IPS-18a (cell line): ENCODE measurements at regions not wholly inside any gene's neighbourhood (a gene's known extent, or its start where the extent isn't known, plus 50 kb on each side); places are given as distances from the start of the nearest gene placed in this dataset.
"Not testable (repeated sequence)": the region's sequence is repeated elsewhere in the genome, so short reads cannot be mapped to it uniquely, and the experiment has no call there.

Experiments used
- H3K27ac ChIP-seq: one replicate; pipeline ENCODE4 v1.5.1; 2013; ENCODE audit warnings: low read length
- H3K27me3 ChIP-seq: one replicate; pipeline ENCODE4 v1.6.1; 2013; ENCODE audit warnings: mild to moderate bottlenecking, low read length; ENCODE audit not compliant: control insufficient read depth, insufficient read depth
- H3K36me3 ChIP-seq: one replicate; pipeline ENCODE4 v1.6.1; 2013; ENCODE audit warnings: low read depth, low read length; ENCODE audit not compliant: control insufficient read depth
- H3K4me1 ChIP-seq: one replicate; pipeline ENCODE4 v1.6.1; 2013; ENCODE audit warnings: low read depth, low read length; ENCODE audit not compliant: control insufficient read depth
- H3K4me3 ChIP-seq: one replicate; pipeline ENCODE4 v1.5.1; 2013; ENCODE audit warnings: low read length
- H3K9ac ChIP-seq: one replicate; pipeline ENCODE4 v1.6.1; 2013; ENCODE audit warnings: mild to moderate bottlenecking, low read length, moderate library complexity
- H3K9me3 ChIP-seq: one replicate; pipeline ENCODE4 v1.6.1; 2013; ENCODE audit warnings: low read depth, low read length; ENCODE audit not compliant: control insufficient read depth

- no peaks in the 10 kb centered on the region for H3K9me3 ChIP-seq
- no peaks in the 10 kb centered on the region for H3K36me3 ChIP-seq
- no peak overlapping the region for H3K27ac ChIP-seq
- H3K4me3 ChIP-seq = no peak overlapping the region
- no peak overlapping the region for H3K9ac ChIP-seq
- peaks cover 14% of the 10 kb centered on the region for H3K27me3 ChIP-seq
- H3K4me1 ChIP-seq = no peaks in the 10 kb centered on the region
Observed at GRCh38 chr3:177351757-177352158, 154.5 kb upstream of the TBL1XR1 start.

GRCh38 chr3:177352424-177352823 is 155.1 kb upstream of the TBL1XR1 start:
- no peak overlapping the region for H3K27ac ChIP-seq
- H3K27me3 ChIP-seq = peaks cover 7% of the 10 kb centered on the region
- H3K9me3 ChIP-seq = no peaks in the 10 kb centered on the region
- H3K4me1 ChIP-seq = peaks cover 4% of the 10 kb centered on the region
- no peaks in the 10 kb centered on the region for H3K36me3 ChIP-seq
- no peak overlapping the region for H3K4me3 ChIP-seq
- H3K9ac ChIP-seq = no peak overlapping the region

GRCh38 chr3:177353140-177353539 is 155.9 kb upstream of the TBL1XR1 start:
- Histone ChIP-seq H3K9me3 (no peaks in the 10 kb centered on the region), H3K4me3 (no peak overlapping the region), H3K27me3 (peaks cover under 1% of the 10 kb centered on the region), H3K9ac (no peak overlapping the region), H3K4me1 (peaks cover 11% of the 10 kb centered on the region), H3K27ac (no peak overlapping the region), H3K36me3 (no peaks in the 10 kb centered on the region)

GRCh38 chr3:177353879-177354278 is 156.6 kb upstream of the TBL1XR1 start:
- H3K4me3 ChIP-seq, H3K27ac ChIP-seq, H3K9me3 ChIP-seq, H3K36me3 ChIP-seq, H3K9ac ChIP-seq, H3K27me3 ChIP-seq: not testable (repeated sequence)
- H3K4me1 ChIP-seq = peaks cover 18% of the 10 kb centered on the region

GRCh38 chr3:177354466-177354865 is 157.2 kb upstream of the TBL1XR1 start:
- Histone ChIP-seq H3K27me3 (no peaks in the 10 kb centered on the region), H3K36me3 (no peaks in the 10 kb centered on the region), H3K4me3 (no peak overlapping the region), H3K9me3 (no peaks in the 10 kb centered on the region), H3K9ac (no peak overlapping the region), H3K27ac (no peak overlapping the region), H3K4me1 (peaks cover 21% of the 10 kb centered on the region)

- Histone ChIP-seq H3K4me3 (no peak overlapping the region), H3K36me3 (no peaks in the 10 kb centered on the region), H3K27ac (no peak overlapping the region), H3K27me3 (no peaks in the 10 kb centered on the region), H3K4me1 (peaks cover 33% of the 10 kb centered on the region), H3K9me3 (no peaks in the 10 kb centered on the region), H3K9ac (no peak overlapping the region)
Observed at GRCh38 chr3:177356113-177356512, 158.8 kb upstream of the TBL1XR1 start.

GRCh38 chr3:177356952-177357351 is 159.7 kb upstream of the TBL1XR1 start:
- no peaks in the 10 kb centered on the region for H3K36me3 ChIP-seq
- H3K27ac ChIP-seq = no peak overlapping the region
- H3K9me3 ChIP-seq = no peaks in the 10 kb centered on the region
- H3K9ac ChIP-seq = no peak overlapping the region
- no peak overlapping the region for H3K4me3 ChIP-seq
- no peaks in the 10 kb centered on the region for H3K27me3 ChIP-seq
- H3K4me1 ChIP-seq = peaks cover 41% of the 10 kb centered on the region

- peak overlapping the region; percentile 38 for H3K4me3 ChIP-seq
- peaks cover 43% of the 10 kb centered on the region for H3K4me1 ChIP-seq
- no peaks in the 10 kb centered on the region for H3K9me3 ChIP-seq
- no peak overlapping the region for H3K27ac ChIP-seq
- no peaks in the 10 kb centered on the region for H3K36me3 ChIP-seq
- H3K27me3 ChIP-seq = no peaks in the 10 kb centered on the region
- H3K9ac ChIP-seq = no peak overlapping the region
Observed at GRCh38 chr3:177357352-177358090, 160.2 kb upstream of the TBL1XR1 start.

- no peaks in the 10 kb centered on the region for H3K27me3 ChIP-seq
- H3K4me3 ChIP-seq = peak overlapping the region; percentile 58
- H3K27ac ChIP-seq = peak overlapping the region; percentile 41
- no peaks in the 10 kb centered on the region for H3K36me3 ChIP-seq
- H3K4me1 ChIP-seq = peaks cover 43% of the 10 kb centered on the region
- H3K9me3 ChIP-seq = no peaks in the 10 kb centered on the region
- H3K9ac ChIP-seq = peak overlapping the region; percentile 61
Observed at GRCh38 chr3:177358091-177358976, 161.1 kb upstream of the TBL1XR1 start.

GRCh38 chr3:177358977-177359592 is 161.8 kb upstream of the TBL1XR1 start:
- peak overlapping the region; percentile 61 for H3K9ac ChIP-seq
- peaks cover 43% of the 10 kb centered on the region for H3K4me1 ChIP-seq
- H3K4me3 ChIP-seq = peak overlapping the region; percentile 58
- H3K36me3 ChIP-seq = no peaks in the 10 kb centered on the region
- peak overlapping the region; percentile 41 for H3K27ac ChIP-seq
- H3K27me3 ChIP-seq = no peaks in the 10 kb centered on the region
- no peaks in the 10 kb centered on the region for H3K9me3 ChIP-seq

GRCh38 chr3:177359593-177360357 is 162.5 kb upstream of the TBL1XR1 start:
- Histone ChIP-seq H3K27ac (peak overlapping the region; percentile 72), H3K4me3 (peak overlapping the region; percentile 58), H3K4me1 (peaks cover 43% of the 10 kb centered on the region), H3K9me3 (no peaks in the 10 kb centered on the region), H3K36me3 (no peaks in the 10 kb centered on the region), H3K27me3 (no peaks in the 10 kb centered on the region), H3K9ac (peak overlapping the region; percentile 61)
